Endothelial cell (in vitro differentiated cells): ENCODE measurements at regions not wholly inside any gene's neighbourhood (a gene's known extent, or its start where the extent isn't known, plus 50 kb on each side); places are given as distances from the start of the nearest gene placed in this dataset.

ENCODE experiments used
- DNase-seq: peaks from one replicate; pipeline ENCODE4 v3.0.0; 2021; ENCODE audit warnings: low spot score
- H3K27ac Mint-ChIP-seq: one replicate; pipeline ENCODE4 v1.8.0; 2021; ENCODE audit warnings: mixed read lengths, inconsistent platforms; ENCODE audit not compliant: unreplicated experiment
- H3K27me3 Mint-ChIP-seq: one replicate; pipeline ENCODE4 v1.8.0; 2021; ENCODE audit warnings: mild to moderate bottlenecking, moderate library complexity, mixed read lengths, inconsistent platforms; ENCODE audit not compliant: unreplicated experiment
- H3K36me3 Mint-ChIP-seq: one replicate; pipeline ENCODE4 v1.8.0; 2021; ENCODE audit warnings: mild to moderate bottlenecking, low read depth, mixed read lengths, inconsistent platforms; ENCODE audit not compliant: unreplicated experiment
- H3K4me1 Mint-ChIP-seq: one replicate; pipeline ENCODE4 v1.8.0; 2021; ENCODE audit warnings: mild to moderate bottlenecking, mixed read lengths, inconsistent platforms; ENCODE audit not compliant: unreplicated experiment
- H3K4me3 Mint-ChIP-seq: one replicate; pipeline ENCODE4 v1.8.0; 2021; ENCODE audit warnings: mild to moderate bottlenecking, mixed read lengths, inconsistent platforms; ENCODE audit not compliant: unreplicated experiment
- H3K9me3 Mint-ChIP-seq: one replicate; pipeline ENCODE4 v1.8.0; 2021; ENCODE audit warnings: mixed read lengths, inconsistent platforms; ENCODE audit not compliant: unreplicated experiment
- CTCF ChIP-seq: fragments of 200-600 bp; sonication (generic); IDR thresholded peaks from one replicate; pipeline ENCODE4 v1.5.0; 2021; ENCODE audit warnings: antibody characterized with exemption; ENCODE audit not compliant: unreplicated experiment

GRCh38 chr6:159595173-159595572 lies 97.9 kb downstream of the SOD2 start:
- Mint-ChIP-seq H3K36me3 (no peaks in the 10 kb centered on the region), H3K27me3 (peaks cover 1% of the 10 kb centered on the region), H3K9me3 (no peaks in the 10 kb centered on the region), H3K27ac (no peak overlapping the region), H3K4me1 (no peaks in the 10 kb centered on the region), H3K4me3 (no peak overlapping the region)
- no peak for TF ChIP-seq CTCF
- no peak for DNase-seq

- no peak for TF ChIP-seq CTCF
Measured at GRCh38 chr6:159594750-159595117, 98.3 kb downstream of the SOD2 start.

GRCh38 chr6:159594106-159594749 lies 98.8 kb downstream of the SOD2 start:
- Mint-ChIP-seq H3K27me3 (no peaks in the 10 kb centered on the region), H3K4me1 (no peaks in the 10 kb centered on the region), H3K27ac (no peak overlapping the region), H3K36me3 (no peaks in the 10 kb centered on the region), H3K9me3 (no peaks in the 10 kb centered on the region), H3K4me3 (no peak overlapping the region)
- no peak for TF ChIP-seq CTCF
- no peak for DNase-seq

More at GRCh38 chr6:159594750-159595117, 98.3 kb downstream of the SOD2 start:
- Mint-ChIP-seq H3K27me3 (peaks cover 1% of the 10 kb centered on the region), H3K4me3 (no peak overlapping the region), H3K36me3 (no peaks in the 10 kb centered on the region), H3K4me1 (no peaks in the 10 kb centered on the region), H3K27ac (no peak overlapping the region), H3K9me3 (no peaks in the 10 kb centered on the region)
- no peak for DNase-seq

- no peak overlapping the region for H3K4me3 Mint-ChIP-seq
- H3K4me1 Mint-ChIP-seq: no peaks in the 10 kb centered on the region
- no peaks in the 10 kb centered on the region for H3K9me3 Mint-ChIP-seq
- no peak overlapping the region for H3K27ac Mint-ChIP-seq
- no peaks in the 10 kb centered on the region for H3K36me3 Mint-ChIP-seq
- no peak for TF ChIP-seq CTCF
- H3K27me3 Mint-ChIP-seq: no peaks in the 10 kb centered on the region
- no peak for DNase-seq
Measured at GRCh38 chr6:159590835-159591234, 102.2 kb downstream of the SOD2 start.

- H3K27ac Mint-ChIP-seq: no peak overlapping the region
- no peaks in the 10 kb centered on the region for H3K36me3 Mint-ChIP-seq
- H3K4me3 Mint-ChIP-seq: no peak overlapping the region
- no peaks in the 10 kb centered on the region for H3K9me3 Mint-ChIP-seq
- no peaks in the 10 kb centered on the region for H3K27me3 Mint-ChIP-seq
- no peaks in the 10 kb centered on the region for H3K4me1 Mint-ChIP-seq
- no peak for DNase-seq
- no peak for TF ChIP-seq CTCF
Measured at GRCh38 chr6:159586684-159587083, 106.4 kb downstream of the SOD2 start.
